ENCODE measurements at regions not wholly inside any gene's neighbourhood (a gene's known extent, or its start where the extent isn't known, plus 50 kb on each side); places are given as distances from the start of the nearest gene placed in this dataset.
"Not testable (repeated sequence)": the region's sequence is repeated elsewhere in the genome, so short reads cannot be mapped to it uniquely, and the experiment has no call there.

DNA sequence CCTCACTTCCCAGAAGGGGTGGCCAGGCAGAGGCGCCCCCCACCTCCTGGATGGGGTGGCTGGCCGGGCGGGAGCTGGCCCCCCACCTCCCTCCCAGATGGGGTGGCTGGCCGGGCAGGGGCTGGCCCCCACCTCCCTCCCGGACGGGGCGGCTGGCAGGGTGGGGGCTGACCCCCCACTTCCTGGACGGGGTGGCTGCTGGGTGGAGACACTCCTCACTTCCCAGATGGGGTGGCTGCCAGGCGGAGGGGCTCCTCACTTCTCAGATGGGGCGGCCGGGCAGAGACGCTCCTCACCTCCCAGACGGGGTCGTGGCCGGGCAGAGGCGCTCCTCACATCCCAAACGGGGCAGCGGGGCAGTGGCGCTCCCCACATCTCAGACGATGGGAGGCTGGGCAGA, 126.1 kb upstream of the PKP2 start:
- not testable (repeated sequence) for TF ChIP-seq CTCF, POLR2A (IDR thresholded peaks at IDR 0.05)

All from esophagus squamous epithelium (tissue), 4 donors.